ENCODE measurements at regions not wholly inside any gene's neighbourhood (a gene's known extent, or its start where the extent isn't known, plus 50 kb on each side); places are given as distances from the start of the nearest gene placed in this dataset.

GRCh38 chr1:232239522-232239921 is 390.4 kb downstream of the SIPA1L2 start:
- TF ChIP-seq CTCF (IDR thresholded peaks at IDR 0.05) (no peak), POLR2A (IDR thresholded peaks at IDR 0.05) (no peak)
